SJCRH30 (cell line): ENCODE measurements at regions not wholly inside any gene's neighbourhood (a gene's known extent, or its start where the extent isn't known, plus 50 kb on each side); places are given as distances from the start of the nearest gene placed in this dataset.

ENCODE experiments used
- DNase-seq, 2 experiments: peaks; one replicate each; pipeline ENCODE4 v3.0.0-alpha.2; 2015 to 2020
- H3K27ac ChIP-seq: fragments of 250-450 bp; sonication (Bioruptor Pico); 2 replicates; pipeline ENCODE4 v1.5.1; 2020; ENCODE audit warnings: mild to moderate bottlenecking, moderate library complexity
- H3K27me3 ChIP-seq: fragments of 250-450 bp; sonication (Bioruptor Pico); 2 replicates; pipeline ENCODE4 v1.5.1; 2020; ENCODE audit warnings: mild to moderate bottlenecking, moderate library complexity
- H3K36me3 ChIP-seq: fragments of 250-450 bp; sonication (Bioruptor Pico); 2 replicates; pipeline ENCODE4 v1.5.1; 2020; ENCODE audit warnings: mild to moderate bottlenecking, moderate library complexity
- H3K4me1 ChIP-seq: fragments of 250-450 bp; sonication (Bioruptor Pico); 2 replicates; pipeline ENCODE4 v1.5.1; 2020; ENCODE audit warnings: mild to moderate bottlenecking, moderate library complexity
- H3K4me3 ChIP-seq: fragments of 250-450 bp; sonication (Bioruptor Pico); 2 replicates; pipeline ENCODE4 v1.5.1; 2020; ENCODE audit warnings: mild to moderate bottlenecking, moderate library complexity
- H3K9me3 ChIP-seq: fragments of 250-450 bp; sonication (Bioruptor Pico); replicated peaks from 2 replicates; pipeline ENCODE4 v1.5.1; 2020; ENCODE audit warnings: mild to moderate bottlenecking, moderate library complexity

DNA sequence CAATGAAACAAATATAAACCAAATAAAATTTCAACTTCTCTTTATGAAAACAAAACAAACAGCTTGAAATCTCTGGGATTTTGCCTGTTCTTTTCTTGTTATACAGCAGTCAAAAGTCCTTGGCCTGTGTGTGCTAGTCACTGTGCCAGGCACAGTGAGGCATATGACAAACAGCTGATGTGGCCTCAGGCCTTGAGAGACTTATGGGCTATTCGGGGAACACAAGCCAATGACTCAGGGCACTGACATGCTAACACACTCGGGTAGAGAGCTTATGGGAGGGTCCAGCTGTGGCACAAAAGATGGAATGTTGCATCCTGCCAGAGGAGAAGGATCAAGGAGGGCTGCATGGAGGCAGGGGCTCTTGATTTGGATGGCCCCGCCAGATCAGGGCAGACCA is 95.4 kb upstream of the NKX2-2 start:
- Histone ChIP-seq H3K36me3 (no peaks in the 10 kb centered on the region), H3K4me3 (no peak overlapping the region), H3K27me3 (0 out of 2 replicates have a peak, but pooled peaks cover 2% of the 10 kb centered on the region), H3K27ac (no peak overlapping the region), H3K9me3 (no peaks in the 10 kb centered on the region; the same call in 1 of the 2 replicates), H3K4me1 (no peaks in the 10 kb centered on the region)
- peak; percentile 41 to 48 for DNase-seq

DNA sequence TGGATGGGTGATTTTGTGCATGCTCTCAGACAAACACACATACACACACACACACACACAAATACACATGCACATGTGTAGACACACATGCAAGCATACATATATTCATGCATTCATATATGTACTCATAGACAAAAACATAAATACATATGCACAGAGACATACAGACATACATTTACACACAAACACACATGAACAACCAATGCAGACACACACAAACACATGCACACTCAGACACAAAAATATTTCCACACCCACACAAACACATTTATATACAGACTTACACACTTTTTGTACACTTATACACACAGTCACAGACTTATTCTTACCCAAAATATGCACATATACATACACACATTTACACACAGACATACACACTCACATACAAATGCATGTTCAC is 94.9 kb upstream of the NKX2-2 start:
- 0 out of 2 replicates have a peak, but pooled peaks cover 2% of the 10 kb centered on the region for H3K27me3 ChIP-seq
- no peak overlapping the region for H3K27ac ChIP-seq
- no peaks in the 10 kb centered on the region for H3K36me3 ChIP-seq
- H3K9me3 ChIP-seq: no peaks in the 10 kb centered on the region; the same call in 1 of the 2 replicates
- no peaks in the 10 kb centered on the region for H3K4me1 ChIP-seq
- DNase-seq: no peak
- H3K4me3 ChIP-seq: no peak overlapping the region

DNA sequence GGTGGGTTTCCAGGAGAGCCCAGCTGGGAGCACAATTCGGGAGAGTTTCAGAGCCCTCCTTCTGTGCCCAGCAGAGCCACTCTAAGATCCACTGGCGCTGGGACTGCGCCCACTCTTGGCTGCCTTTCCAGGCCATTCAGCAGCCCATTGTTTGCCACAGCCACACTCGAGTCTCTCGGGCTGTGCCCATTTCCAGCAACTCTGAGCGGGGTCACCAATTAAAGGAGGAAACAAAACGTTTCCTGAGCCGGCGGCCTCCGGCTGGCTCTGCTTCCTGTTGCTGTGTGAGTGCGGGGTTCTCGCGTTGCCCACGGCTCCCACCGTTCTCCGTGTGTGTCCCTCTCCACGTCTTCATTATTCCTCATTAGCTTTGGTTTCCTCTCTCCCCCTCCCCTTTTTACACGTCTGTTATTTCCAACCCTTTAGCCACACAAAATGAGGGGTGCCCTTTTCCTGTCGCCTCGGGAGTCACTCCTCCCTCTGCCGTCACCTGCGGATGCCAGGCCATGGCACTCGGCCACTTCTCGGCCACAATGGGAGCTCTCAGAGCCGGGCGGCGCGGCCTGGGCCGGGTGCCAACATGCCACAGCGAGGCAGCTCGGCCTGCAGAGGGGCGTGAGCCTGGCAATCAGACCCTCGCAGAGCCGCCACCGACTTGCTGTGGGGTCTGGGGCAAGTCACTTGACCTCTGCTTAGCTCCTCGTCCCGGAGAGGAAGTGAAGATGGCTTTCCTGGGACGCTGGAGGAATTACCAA is 94.3 kb upstream of the NKX2-2 start:
- Histone ChIP-seq H3K27me3 (0 out of 2 replicates have a peak, but pooled peaks cover 2% of the 10 kb centered on the region), H3K4me3 (peak overlapping the region; percentile 24), H3K4me1 (no peaks in the 10 kb centered on the region), H3K9me3 (no peaks in the 10 kb centered on the region; the same call in 1 of the 2 replicates), H3K27ac (no peak overlapping the region), H3K36me3 (no peaks in the 10 kb centered on the region)
- DNase-seq: peak; percentile 23 to 33

DNA sequence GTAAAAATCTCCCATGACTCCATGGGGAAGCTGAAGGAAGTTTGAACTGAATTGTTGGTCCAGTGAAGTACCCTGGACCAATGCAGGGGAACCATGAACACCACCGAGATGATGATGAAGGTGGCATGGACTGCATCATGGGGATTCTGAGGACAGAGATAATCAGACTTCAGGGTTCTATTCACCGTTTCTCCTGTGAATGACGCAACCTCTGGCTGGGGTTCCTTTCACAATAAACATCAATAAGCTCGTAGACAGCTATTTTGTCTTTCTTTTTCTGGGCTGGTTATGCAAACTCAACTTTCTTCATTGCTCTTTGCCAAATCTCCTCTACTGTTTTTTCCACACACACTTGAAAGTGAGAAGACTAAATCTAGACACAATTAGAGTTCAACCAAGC is 87.9 kb upstream of the NKX2-2 start:
- no peak overlapping the region for H3K27ac ChIP-seq
- no peaks in the 10 kb centered on the region for H3K4me1 ChIP-seq
- H3K9me3 ChIP-seq: no peaks in the 10 kb centered on the region; the same call in 1 of the 2 replicates
- H3K4me3 ChIP-seq: no peak overlapping the region
- H3K36me3 ChIP-seq: no peaks in the 10 kb centered on the region
- DNase-seq: no peak
- no peaks in the 10 kb centered on the region for H3K27me3 ChIP-seq

DNA sequence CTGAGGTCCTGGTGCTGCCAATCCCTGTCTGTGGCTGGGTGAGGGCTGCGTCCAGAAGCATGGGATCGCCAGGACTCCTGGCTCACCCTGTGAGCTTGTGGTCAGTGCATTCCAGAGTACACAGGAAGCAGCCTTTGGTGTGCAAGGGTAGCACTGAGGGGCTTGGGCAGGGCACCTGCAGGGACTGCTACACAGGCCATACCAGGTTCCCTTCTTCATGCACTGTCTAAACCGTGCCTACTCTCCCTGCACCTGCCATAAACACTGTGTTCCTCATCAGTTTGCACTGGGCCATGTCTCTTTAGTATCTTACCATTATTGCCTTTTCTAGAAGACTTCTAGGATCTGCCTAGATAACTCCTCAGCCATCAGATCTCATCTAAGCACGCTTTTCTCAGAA is 72.8 kb upstream of the NKX2-2 start:
- no peak overlapping the region for H3K27ac ChIP-seq
- no peaks in the 10 kb centered on the region for H3K9me3 ChIP-seq
- no peak for DNase-seq
- no peaks in the 10 kb centered on the region for H3K36me3 ChIP-seq
- peaks cover 4% of the 10 kb centered on the region; the same call in 1 of the 2 replicates for H3K27me3 ChIP-seq
- no peaks in the 10 kb centered on the region for H3K4me1 ChIP-seq
- H3K4me3 ChIP-seq: no peak overlapping the region

DNA sequence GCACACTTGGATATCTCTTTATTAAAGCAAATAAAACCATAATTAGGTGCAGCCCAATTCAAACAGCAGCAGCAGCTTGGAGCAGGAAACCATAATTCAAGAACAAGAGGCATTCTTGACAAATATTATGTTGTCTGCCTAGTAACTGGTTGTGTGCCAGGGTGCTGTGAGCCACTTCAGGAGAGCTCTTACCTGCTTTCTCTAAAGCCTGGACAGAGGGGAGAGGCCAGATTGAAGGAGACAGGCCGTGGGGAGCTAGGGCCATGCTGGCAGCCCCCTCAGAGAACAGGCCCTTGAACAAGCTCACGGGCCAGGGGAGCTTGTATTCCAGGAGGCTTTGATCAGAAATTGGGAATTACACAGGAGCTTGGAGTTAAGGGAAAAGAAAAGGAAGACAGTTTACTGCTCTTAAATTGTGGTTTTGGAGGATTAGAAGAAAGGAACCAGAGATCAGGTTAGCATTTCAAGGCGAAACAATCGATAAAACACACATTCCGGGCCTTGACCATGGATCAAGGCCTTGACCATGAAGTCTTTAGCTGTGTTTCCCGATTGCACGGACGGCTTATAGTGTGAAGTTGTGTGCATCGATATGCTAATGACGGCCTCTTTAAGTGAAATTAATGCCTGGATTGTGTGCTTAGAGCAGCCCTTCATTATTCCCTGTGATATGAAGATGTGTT is 69.8 kb upstream of the NKX2-2 start:
- no peak overlapping the region for H3K4me3 ChIP-seq
- H3K4me1 ChIP-seq: no peaks in the 10 kb centered on the region
- no peaks in the 10 kb centered on the region for H3K9me3 ChIP-seq
- no peak overlapping the region for H3K27ac ChIP-seq
- DNase-seq: no peak
- peaks cover 11% of the 10 kb centered on the region for H3K27me3 ChIP-seq
- H3K36me3 ChIP-seq: no peaks in the 10 kb centered on the region

DNA sequence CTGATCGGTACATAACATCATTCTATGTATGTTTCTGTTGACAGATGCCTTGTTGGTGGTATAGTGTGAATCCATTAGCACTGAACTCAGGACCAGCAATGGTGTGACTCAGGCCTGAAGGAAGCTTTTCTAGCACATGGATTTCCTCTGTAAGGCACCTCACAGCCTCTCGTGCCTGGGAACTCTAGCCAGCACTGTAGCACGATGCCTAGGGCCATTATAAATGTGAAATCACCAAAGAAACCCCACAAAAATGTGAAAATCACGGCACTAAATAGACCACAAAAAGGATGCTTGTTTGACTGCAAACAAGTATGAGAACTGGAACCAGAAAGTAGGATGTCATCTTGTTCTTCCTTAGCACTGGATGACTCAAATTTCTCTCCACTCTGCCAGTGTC is 63.7 kb upstream of the NKX2-2 start:
- no peak overlapping the region for H3K27ac ChIP-seq
- no peaks in the 10 kb centered on the region for H3K9me3 ChIP-seq
- H3K4me3 ChIP-seq: no peak overlapping the region
- H3K27me3 ChIP-seq: peaks cover 11% of the 10 kb centered on the region
- H3K4me1 ChIP-seq: no peaks in the 10 kb centered on the region
- no peaks in the 10 kb centered on the region for H3K36me3 ChIP-seq
- no peak for DNase-seq

DNA sequence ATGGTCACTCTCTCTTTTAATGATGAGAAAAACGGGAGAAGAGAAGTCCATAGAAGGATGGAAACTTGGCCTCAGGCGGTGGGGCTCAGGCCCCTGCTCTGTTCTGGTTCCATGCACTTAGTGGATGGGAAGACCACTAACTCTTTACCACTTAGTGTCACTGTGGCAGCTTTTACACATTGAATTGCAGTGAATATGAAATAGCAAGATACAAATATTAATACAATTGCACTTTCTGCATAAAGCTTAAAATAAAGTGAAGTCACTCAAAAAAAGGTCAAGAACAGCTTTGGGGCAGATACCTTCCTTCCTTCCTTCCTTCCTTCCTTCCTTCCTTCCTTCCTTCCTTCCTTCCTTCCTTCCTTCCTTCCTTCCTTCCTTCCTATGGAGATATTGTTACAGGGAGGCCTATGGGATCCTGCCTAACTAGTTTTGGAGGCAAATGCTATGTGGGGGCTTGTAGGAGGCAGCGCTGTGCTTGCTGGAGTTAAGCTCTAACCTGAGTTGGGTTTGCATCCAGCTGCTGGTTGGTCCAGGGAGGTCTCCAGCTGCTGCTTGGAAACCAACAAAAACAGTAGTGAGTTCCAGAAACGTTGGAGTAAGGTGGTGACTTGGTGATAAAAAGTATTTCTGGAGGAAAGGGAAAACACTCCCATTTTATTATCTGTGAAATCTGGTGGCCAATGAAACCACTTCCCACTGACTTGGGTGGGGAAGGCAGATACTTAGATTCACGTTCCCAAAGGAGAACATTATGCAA is 62.3 kb upstream of the NKX2-2 start:
- no peaks in the 10 kb centered on the region for H3K36me3 ChIP-seq
- no peak overlapping the region for H3K27ac ChIP-seq
- H3K4me1 ChIP-seq: no peaks in the 10 kb centered on the region
- no peaks in the 10 kb centered on the region for H3K9me3 ChIP-seq
- DNase-seq: no peak
- H3K4me3 ChIP-seq: no peak overlapping the region
- peaks cover 11% of the 10 kb centered on the region for H3K27me3 ChIP-seq

DNA sequence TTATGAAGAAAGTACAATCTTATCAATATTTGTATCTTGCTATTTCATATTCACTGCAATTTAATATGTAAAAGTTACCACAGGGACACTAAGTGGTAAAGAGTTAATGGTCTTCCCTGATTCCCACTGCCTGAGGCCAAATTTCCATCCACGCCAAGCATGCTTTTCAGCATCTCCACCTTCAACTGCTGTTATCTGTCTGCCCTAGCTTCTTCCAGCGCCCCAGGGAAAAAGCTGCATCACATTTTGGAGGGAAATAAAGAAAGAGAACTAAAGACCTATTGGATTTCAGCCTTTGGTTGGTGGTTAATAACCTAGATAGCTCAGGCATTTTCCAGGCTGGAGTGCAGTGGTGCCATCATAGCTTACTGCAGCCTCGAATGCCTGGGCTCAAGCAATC is 61.3 kb upstream of the NKX2-2 start:
- Histone ChIP-seq H3K9me3 (no peaks in the 10 kb centered on the region), H3K4me3 (no peak overlapping the region), H3K27me3 (peaks cover 5% of the 10 kb centered on the region), H3K27ac (no peak overlapping the region), H3K36me3 (no peaks in the 10 kb centered on the region), H3K4me1 (no peaks in the 10 kb centered on the region)
- DNase-seq: no peak

DNA sequence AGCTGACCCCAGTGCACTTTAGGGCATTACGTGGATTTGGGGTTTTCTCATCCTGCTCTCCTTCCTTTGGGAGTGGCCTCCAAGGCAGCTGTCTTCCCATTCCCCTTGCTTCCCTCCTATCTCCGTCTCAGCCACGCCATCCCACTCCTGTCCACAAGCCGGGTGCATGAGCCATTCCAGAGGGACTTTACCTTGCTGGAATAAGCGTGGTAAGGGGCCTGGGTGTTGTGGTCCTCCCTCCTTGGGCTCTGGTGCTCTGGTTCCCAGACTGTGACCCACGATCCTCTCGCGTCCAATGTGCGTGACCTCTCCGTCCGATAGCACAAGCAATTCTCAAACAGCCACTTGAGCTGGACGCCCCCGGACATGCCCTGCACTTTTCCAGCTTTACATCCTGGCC is 60.6 kb upstream of the NKX2-2 start:
- Histone ChIP-seq H3K27ac (no peak overlapping the region), H3K4me3 (no peak overlapping the region), H3K4me1 (no peaks in the 10 kb centered on the region), H3K36me3 (no peaks in the 10 kb centered on the region), H3K9me3 (no peaks in the 10 kb centered on the region), H3K27me3 (peaks cover under 1% of the 10 kb centered on the region; the same call in 1 of the 2 replicates)
- DNase-seq: no peak

DNA sequence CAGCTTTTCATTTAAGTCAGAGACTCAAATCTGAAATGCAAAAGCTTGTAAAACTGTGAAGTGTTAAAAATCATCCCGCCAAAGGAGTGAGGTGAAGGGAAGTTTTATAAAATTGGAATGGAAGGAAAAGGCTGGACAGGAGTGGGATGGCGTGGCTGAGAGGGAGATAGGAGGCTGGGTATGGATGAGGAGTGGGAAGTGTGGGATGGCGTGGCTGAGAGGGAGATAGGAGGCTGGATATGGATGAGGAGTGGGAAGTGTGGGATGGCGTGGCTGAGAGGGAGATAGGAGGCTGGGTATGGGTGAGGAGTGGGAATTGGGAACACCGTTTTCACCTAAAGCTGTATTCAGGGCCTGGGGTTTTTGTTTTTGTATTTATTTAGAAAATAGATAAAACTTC is 59.4 kb upstream of the NKX2-2 start:
- H3K36me3 ChIP-seq: no peaks in the 10 kb centered on the region
- no peaks in the 10 kb centered on the region for H3K27me3 ChIP-seq
- no peak overlapping the region for H3K27ac ChIP-seq
- no peaks in the 10 kb centered on the region for H3K9me3 ChIP-seq
- H3K4me1 ChIP-seq: no peaks in the 10 kb centered on the region
- no peak for DNase-seq
- no peak overlapping the region for H3K4me3 ChIP-seq

DNA sequence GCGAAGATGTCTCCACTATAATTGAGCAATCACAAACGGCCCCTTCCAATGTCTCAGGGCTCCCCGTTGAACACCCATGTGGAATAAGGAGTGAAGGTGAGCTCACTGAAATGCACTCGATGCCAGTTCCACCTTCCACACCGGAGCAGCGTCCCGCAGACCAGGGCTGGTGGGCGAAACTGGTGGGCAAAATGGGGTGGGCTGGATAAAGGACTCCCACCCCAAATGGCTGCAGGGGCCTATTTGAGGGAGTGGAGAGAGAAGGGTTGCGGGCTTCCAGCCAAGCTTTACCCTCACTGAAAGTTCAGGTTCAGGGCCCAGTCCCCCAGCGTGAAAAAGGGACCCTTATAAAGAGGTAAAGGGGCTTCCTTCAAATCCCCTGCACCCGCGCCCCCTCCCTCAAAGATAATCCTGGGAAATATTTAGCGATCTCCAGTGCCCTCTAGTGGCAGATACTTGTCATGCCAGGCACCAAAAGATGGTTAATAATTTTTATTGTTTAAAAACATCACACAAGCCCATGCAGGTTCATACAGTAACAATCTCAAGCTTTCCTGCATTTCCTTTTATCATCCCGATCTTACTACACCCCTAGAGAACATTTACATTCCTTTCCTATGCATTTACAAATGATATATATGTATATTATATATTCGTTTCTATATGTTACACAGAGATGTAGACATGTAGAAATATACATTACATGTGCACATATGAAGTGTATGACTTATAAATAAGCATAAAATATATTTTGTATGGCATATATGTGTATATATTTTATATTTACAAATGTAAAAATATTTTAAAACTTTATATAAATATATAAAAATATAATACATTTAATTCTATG is 58.2 kb upstream of the NKX2-2 start:
- DNase-seq: peak in 1 of 2 experiments; percentile 45
- Histone ChIP-seq H3K9me3 (no peaks in the 10 kb centered on the region), H3K4me1 (no peaks in the 10 kb centered on the region), H3K36me3 (no peaks in the 10 kb centered on the region), H3K4me3 (no peak overlapping the region), H3K27ac (no peak overlapping the region), H3K27me3 (no peaks in the 10 kb centered on the region)

DNA sequence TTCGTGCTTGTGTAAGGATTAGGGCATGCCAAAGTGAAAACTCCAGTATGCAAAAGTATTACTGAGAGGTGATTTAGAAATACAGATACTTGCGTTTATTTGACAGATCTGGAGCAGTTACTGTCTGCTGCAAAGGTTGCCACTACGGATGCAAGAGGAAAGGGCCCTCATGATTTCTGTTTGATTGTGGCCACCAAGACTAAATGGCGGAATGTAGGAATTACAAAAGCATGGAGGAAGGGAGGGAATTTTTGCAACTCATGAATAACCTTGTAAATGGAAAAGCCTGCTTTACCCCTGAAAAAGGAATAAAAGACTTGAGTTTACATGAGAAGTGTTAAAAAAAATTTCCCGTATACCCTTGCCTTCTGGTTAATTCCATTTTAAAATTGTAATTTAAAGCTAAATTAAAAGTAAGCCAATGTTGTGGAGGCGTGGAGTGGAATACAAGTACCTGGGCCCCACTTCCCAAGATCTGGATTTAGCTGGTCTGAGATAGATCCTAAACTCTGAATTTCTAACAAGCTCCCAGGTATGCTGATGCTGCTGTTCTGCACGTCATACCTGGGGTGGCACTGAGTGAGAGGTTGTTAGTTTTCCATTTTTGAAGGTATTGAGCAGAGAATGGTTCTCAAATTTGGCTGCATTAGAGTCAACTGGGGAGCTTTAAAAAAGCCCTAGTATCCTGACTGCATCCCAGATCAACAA is 56.6 kb upstream of the NKX2-2 start:
- H3K27me3 ChIP-seq: no peaks in the 10 kb centered on the region
- DNase-seq: no peak
- no peak overlapping the region for H3K27ac ChIP-seq
- H3K36me3 ChIP-seq: no peaks in the 10 kb centered on the region
- no peak overlapping the region for H3K4me3 ChIP-seq
- no peaks in the 10 kb centered on the region for H3K4me1 ChIP-seq
- no peaks in the 10 kb centered on the region for H3K9me3 ChIP-seq

DNA sequence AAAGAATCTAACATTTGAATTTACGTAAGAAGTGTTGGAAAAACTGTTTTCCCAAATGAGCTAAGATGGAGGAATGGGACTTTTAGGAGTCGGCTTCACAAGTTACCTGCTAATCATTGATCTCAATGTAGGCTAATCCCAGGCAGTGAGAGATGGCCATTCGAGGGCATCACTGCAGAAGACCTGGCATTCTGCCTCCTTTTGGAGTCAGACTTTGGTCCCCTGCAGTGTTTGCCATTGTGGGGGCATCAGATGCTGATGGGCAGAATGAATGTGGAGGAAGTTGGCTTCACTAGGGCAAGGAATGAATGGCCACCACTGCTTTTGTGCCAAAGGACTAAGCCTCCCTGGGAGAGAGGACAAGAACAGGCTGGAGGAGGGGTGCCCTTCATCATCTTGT is 55.7 kb upstream of the NKX2-2 start:
- no peaks in the 10 kb centered on the region for H3K9me3 ChIP-seq
- DNase-seq: no peak

More for the DNA sequence above, 55.7 kb upstream of the NKX2-2 start:
- Histone ChIP-seq H3K27me3 (no peaks in the 10 kb centered on the region), H3K4me1 (no peaks in the 10 kb centered on the region), H3K27ac (no peak overlapping the region), H3K36me3 (no peaks in the 10 kb centered on the region), H3K4me3 (no peak overlapping the region)
